NT2/D1 (cell line): ENCODE measurements at regions not wholly inside any gene's neighbourhood (a gene's known extent, or its start where the extent isn't known, plus 50 kb on each side); places are given as distances from the start of the nearest gene placed in this dataset.
"Not testable (repeated sequence)": the region's sequence is repeated elsewhere in the genome, so short reads cannot be mapped to it uniquely, and the experiment has no call there.

ENCODE experiments used
- DNase-seq: peaks from one replicate; pipeline ENCODE4 v3.0.0-alpha.2; 2011; ENCODE audit warnings: low read depth, low spot score
- H3K27me3 ChIP-seq: 2 replicates; pipeline ENCODE4 v1.6.0; 2011; ENCODE audit warnings: mild to moderate bottlenecking; ENCODE audit not compliant: insufficient read length, insufficient read depth
- H3K36me3 ChIP-seq: 2 replicates; pipeline ENCODE4 v1.6.1; 2011; ENCODE audit warnings: mild to moderate bottlenecking, low read length, mixed read lengths; ENCODE audit not compliant: insufficient read depth, insufficient read length
- H3K4me1 ChIP-seq: 2 replicates; pipeline ENCODE4 v1.5.1; 2011; ENCODE audit not compliant: insufficient read depth, insufficient read length
- H3K4me3 ChIP-seq: 2 replicates; pipeline ENCODE4 v1.5.1; 2011; ENCODE audit warnings: low read depth; ENCODE audit not compliant: insufficient read length
- H3K9ac ChIP-seq: 2 replicates; pipeline ENCODE4 v1.6.0; 2011; ENCODE audit warnings: low read depth; ENCODE audit not compliant: insufficient read length
- H3K9me3 ChIP-seq: 2 replicates; pipeline ENCODE4 v1.5.1; 2011; ENCODE audit warnings: mild to moderate bottlenecking, low read length; ENCODE audit not compliant: insufficient read depth
- SUZ12 ChIP-seq: IDR thresholded peaks from 2 replicates; pipeline ENCODE4 v1.6.1; 2011; ENCODE audit not compliant: insufficient read length, insufficient read depth; ENCODE audit errors: extremely low read depth
- YY1 ChIP-seq: IDR thresholded peaks from 2 replicates; pipeline ENCODE4 v1.6.1; 2011; ENCODE audit not compliant: insufficient read length, insufficient read depth
- ZNF274 ChIP-seq: IDR thresholded peaks from 2 replicates; pipeline ENCODE4 v1.6.1; 2011; ENCODE audit warnings: mild to moderate bottlenecking, low read depth, low read length

DNA sequence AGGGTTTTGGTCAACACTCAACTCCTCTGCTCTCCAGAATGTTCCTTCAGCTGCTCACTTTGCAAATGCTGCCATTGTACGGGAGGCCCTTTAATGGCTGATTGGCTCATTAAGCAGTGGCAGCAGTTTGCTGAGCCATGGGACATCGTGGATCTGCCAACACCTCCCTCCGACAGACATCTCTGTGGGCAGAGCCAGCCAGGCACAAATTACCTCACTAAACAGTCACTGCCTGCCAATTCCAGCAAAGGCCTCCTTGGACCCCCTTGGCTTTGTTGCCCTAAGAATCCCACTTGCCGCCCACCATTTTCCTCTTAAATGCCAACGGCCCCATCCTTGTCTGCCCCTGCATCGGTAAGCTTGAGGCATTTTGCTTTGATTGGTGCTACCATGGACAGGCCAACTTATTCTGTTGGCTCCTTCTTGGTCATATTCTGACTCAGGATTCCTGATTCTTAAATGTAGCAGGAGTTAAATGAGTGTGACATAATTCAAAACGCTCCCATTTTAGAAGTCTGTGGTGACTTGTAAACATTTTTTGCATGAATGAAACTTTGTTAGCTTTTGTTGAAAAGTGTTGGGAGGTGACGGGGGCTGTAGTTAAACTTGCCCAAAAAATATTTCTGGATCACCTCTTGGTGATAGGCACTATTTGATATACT, 57.5 kb upstream of the LMO2 start:
- Histone ChIP-seq H3K27me3 (no peaks in the 10 kb centered on the region), H3K9me3 (no peaks in the 10 kb centered on the region), H3K36me3 (no peaks in the 10 kb centered on the region), H3K4me1 (no peaks in the 10 kb centered on the region), H3K4me3 (no peak overlapping the region), H3K9ac (no peak overlapping the region)
- no peak for TF ChIP-seq SUZ12
- no peak for TF ChIP-seq YY1
- TF ChIP-seq ZNF274: no peak
- no peak for DNase-seq

- Histone ChIP-seq H3K36me3 (no peaks in the 10 kb centered on the region), H3K4me1 (no peaks in the 10 kb centered on the region), H3K9ac (no peak overlapping the region), H3K27me3 (no peaks in the 10 kb centered on the region), H3K9me3 (no peaks in the 10 kb centered on the region), H3K4me3 (no peak overlapping the region)
- TF ChIP-seq ZNF274: no peak
- no peak for TF ChIP-seq SUZ12
- no peak for TF ChIP-seq YY1
- DNase-seq: no peak
Observed at GRCh38 chr11:33948494-33948893, 56.6 kb upstream of the LMO2 start.

DNA sequence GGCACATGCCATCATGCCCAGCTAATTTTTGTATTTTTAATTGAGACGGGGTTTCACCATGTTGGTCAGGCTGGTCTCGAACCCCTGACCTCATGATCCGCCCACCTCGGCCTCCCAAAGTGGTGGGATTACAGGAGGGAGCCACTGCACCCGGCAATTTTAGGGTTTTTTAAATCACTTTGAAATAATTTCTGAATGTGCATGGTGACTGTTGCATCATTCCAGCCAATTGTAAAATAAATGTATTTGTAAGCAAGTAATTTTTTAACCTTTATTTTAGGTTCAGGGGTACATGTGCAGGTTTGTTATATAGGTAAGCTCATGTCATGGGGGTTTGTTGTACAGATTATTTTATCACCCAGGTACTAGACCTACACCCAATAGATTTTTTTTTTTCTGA, 56.0 kb upstream of the LMO2 start:
- H3K36me3 ChIP-seq, H3K27me3 ChIP-seq, H3K4me1 ChIP-seq, H3K9me3 ChIP-seq, H3K9ac ChIP-seq, DNase-seq, H3K4me3 ChIP-seq: not testable (repeated sequence)

DNA sequence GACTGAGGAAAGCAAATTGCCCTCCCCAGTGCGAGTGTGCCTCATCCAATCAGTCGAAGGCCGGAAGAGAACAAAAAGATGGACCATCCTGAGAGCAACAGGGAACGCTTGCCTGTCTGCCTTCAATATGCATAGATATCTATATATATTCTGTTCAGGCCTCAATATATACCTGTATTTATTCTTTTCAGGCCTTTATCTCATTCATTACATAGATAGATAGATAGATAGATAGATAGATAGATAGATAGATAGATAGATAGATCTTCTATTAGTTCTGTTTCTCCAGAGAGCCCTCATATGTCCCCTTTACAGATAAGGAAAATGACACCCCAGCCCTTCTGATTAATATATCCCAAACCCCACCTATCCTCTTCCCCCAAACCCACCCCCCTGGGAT, 55.1 kb upstream of the LMO2 start:
- DNase-seq: no peak
- no peak for TF ChIP-seq YY1
- no peak for TF ChIP-seq SUZ12
- no peak for TF ChIP-seq ZNF274
- Histone ChIP-seq H3K27me3 (no peaks in the 10 kb centered on the region), H3K9me3 (no peaks in the 10 kb centered on the region), H3K4me1 (no peaks in the 10 kb centered on the region), H3K9ac (no peak overlapping the region), H3K36me3 (no peaks in the 10 kb centered on the region), H3K4me3 (no peak overlapping the region)

DNA sequence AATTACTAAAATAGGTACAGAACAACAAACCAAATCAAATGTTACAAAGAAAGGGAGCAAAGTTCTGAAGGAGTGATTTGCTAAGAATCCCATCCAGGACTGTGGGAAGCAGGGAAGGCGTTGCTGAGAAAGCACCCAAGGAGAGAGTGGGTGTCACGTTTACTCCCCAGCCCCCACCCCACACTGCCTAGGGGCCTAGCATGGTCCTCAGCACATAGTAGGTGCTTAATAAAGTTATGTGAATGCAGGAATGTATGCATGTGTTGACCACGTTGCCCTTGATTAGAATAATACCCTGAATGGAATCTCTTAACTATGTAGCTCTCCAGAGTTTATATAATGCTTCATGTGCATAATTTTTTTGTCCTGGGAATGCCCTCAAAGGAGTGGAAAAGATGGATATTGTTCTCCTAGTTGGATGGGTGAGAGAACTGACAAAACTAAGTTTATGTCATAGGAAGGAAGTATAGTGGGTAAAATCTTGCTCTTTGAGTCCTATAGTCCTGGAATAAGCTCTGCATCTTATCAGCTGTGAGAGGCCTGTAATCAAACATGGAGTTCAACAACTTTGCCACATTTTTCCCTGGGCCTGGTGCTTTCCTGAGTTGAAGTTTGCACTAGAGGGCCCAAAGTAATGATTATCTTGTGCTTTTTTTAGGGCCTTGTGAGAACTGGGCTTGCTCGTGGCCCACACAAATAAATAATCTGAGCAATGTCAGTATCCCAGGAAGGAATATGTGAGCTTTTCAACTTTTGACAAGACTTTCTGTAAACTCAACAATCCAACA, 53.8 kb upstream of the LMO2 start:
- TF ChIP-seq ZNF274 (no peak), YY1 (no peak), SUZ12 (no peak)
- no peak overlapping the region for H3K9ac ChIP-seq
- no peak for DNase-seq
- H3K9me3 ChIP-seq: no peaks in the 10 kb centered on the region
- H3K4me1 ChIP-seq: no peaks in the 10 kb centered on the region
- H3K4me3 ChIP-seq: no peak overlapping the region
- no peaks in the 10 kb centered on the region for H3K36me3 ChIP-seq
- no peaks in the 10 kb centered on the region for H3K27me3 ChIP-seq

DNA sequence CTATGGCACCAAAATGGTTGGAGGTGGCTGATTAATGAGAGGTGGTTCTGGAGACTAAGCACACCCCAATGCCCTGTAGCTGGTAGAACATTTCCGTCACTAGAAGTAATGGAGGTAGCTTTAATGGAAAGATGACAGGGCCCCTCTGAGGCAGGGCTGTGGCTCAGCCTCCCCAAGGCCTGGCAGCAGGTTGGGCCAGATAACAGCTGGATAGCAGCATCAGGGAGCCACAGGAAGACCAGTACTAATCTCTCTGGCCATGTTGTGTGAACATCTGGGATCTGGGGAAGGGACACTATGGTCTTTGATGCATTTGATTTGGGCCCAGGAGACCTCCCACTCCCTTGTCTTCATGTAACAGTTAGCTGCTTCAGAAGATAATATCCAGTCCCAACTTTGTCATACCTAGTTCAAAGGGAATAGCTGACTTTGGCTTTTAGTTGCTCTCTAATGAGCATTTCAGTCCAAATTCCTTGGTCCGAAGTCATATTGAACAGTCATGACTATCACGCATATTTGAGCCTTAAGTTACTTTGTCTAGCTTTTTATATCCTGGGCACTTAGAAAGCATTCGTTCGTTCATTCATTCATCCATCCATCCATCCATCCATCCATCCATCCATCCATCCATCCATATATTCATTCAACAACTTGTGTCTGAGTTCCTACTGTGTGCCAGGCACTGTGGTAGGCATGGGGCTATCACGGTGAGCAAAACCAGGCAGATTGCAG, 53.0 kb upstream of the LMO2 start:
- Histone ChIP-seq H3K9ac (no peak overlapping the region), H3K9me3 (no peaks in the 10 kb centered on the region), H3K27me3 (no peaks in the 10 kb centered on the region), H3K4me1 (no peaks in the 10 kb centered on the region), H3K4me3 (no peak overlapping the region), H3K36me3 (no peaks in the 10 kb centered on the region)
- TF ChIP-seq YY1 (no peak), ZNF274 (no peak), SUZ12 (no peak)
- no peak for DNase-seq

DNA sequence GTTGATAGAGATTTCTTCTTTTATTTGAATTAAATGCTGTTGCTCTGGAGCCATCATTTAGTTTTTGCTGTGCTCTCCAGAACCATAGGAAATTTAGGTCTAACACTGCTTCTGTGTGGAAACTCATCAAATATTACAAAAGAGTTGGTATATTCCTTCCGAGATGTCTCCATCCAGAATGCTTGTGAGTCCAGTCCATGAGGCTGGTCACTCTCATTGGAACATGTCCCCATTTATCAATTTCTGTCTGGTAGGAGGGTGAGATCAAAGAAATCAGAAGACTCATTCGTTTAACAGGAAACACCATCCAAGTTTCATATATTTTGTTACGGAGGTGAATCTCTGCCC, 52.4 kb upstream of the LMO2 start:
- Histone ChIP-seq H3K36me3 (no peaks in the 10 kb centered on the region), H3K9ac (no peak overlapping the region), H3K27me3 (no peaks in the 10 kb centered on the region), H3K9me3 (no peaks in the 10 kb centered on the region), H3K4me3 (no peak overlapping the region), H3K4me1 (no peaks in the 10 kb centered on the region)
- TF ChIP-seq SUZ12: no peak
- no peak for TF ChIP-seq YY1
- TF ChIP-seq ZNF274: no peak
- no peak for DNase-seq
